GM12878 (cell line): ENCODE measurements at regions not wholly inside any gene's neighbourhood (a gene's known extent, or its start where the extent isn't known, plus 50 kb on each side); places are given as distances from the start of the nearest gene placed in this dataset.

Experiments
- EZH2 ChIP-seq: IDR thresholded peaks from 2 replicates; pipeline ENCODE4 v1.6.1; 2012; ENCODE audit warnings: low read depth, mild to moderate bottlenecking, control low read depth, inconsistent platforms, low read length, borderline replicate concordance; ENCODE audit not compliant: control insufficient read depth
- HDGF ChIP-seq: fragments of 450-650 bp; IDR thresholded peaks from 2 replicates; pipeline ENCODE4 v1.6.1; 2016; ENCODE audit warnings: antibody characterized with exemption
- JUND ChIP-seq: IDR thresholded peaks from 2 replicates; pipeline ENCODE4 v1.6.1; 2012; ENCODE audit warnings: low read depth, mild to moderate bottlenecking, low read length, improper control_type of control experiment, moderate library complexity
- MTA2 ChIP-seq: fragments of 450-650 bp; IDR thresholded peaks from 2 replicates; pipeline ENCODE4 v1.6.1; 2016; ENCODE audit warnings: low read depth, mild to moderate bottlenecking, moderate library complexity
- POLR2AphosphoS5 ChIP-seq: IDR thresholded peaks from 2 replicates; pipeline ENCODE4 v1.6.1; 2011; ENCODE audit warnings: mild to moderate bottlenecking, low read length, inconsistent platforms
- TAF1 ChIP-seq: IDR thresholded peaks from 2 replicates; pipeline ENCODE4 v1.6.1; 2011; ENCODE audit warnings: mild to moderate bottlenecking, low read depth, low read length, borderline replicate concordance
- TF ChIP-seq, protein P1 (sequence below), 3 experiments: IDR thresholded peaks in 2 of 3; conservative IDR thresholded peaks in 1 of 3; 2 replicates each; pipeline ENCODE4 v1.5.1; 2011; ENCODE audit warnings: low read depth in 3 of 3, low read length in 3 of 3, mild to moderate bottlenecking in 3 of 3, control low read depth in 2 of 3, moderate library complexity in 2 of 3, inconsistent platforms in 1 of 3, mixed read lengths in 1 of 3; ENCODE audit not compliant: control insufficient read depth in 2 of 3, insufficient read depth in 1 of 3; ENCODE audit errors: extremely low read depth in 1 of 3
- TF ChIP-seq, protein P2 (sequence below): IDR thresholded peaks from 2 replicates; pipeline ENCODE4 v1.6.1; 2012; ENCODE audit warnings: mild to moderate bottlenecking, low read depth, low read length
- TF ChIP-seq, protein P3 (sequence below): IDR thresholded peaks from 2 replicates; pipeline ENCODE4 v1.6.1; 2012; ENCODE audit warnings: low read depth, low read length, improper control_type of control experiment

DNA sequence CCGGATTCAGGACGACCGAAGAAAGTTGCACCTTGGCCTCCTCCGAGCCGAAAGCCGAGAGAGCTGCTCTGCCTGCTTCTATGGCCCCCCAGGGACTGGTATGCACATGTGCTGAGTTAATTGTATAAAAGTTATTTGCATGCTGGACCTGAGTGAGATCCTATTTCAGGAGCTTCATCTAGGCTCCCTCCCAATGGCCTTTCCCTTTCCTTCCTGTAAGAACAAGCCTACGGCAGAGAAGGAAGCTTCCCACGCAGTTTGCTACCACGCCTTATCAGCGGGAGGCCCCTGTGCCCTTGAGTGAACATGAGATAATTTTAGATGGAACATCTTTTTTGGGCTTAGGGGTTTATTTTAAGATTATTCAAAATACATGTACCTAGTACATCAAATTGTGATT lies 65.9 kb downstream of the RIN2 start:
- TF ChIP-seq, protein P1, sequence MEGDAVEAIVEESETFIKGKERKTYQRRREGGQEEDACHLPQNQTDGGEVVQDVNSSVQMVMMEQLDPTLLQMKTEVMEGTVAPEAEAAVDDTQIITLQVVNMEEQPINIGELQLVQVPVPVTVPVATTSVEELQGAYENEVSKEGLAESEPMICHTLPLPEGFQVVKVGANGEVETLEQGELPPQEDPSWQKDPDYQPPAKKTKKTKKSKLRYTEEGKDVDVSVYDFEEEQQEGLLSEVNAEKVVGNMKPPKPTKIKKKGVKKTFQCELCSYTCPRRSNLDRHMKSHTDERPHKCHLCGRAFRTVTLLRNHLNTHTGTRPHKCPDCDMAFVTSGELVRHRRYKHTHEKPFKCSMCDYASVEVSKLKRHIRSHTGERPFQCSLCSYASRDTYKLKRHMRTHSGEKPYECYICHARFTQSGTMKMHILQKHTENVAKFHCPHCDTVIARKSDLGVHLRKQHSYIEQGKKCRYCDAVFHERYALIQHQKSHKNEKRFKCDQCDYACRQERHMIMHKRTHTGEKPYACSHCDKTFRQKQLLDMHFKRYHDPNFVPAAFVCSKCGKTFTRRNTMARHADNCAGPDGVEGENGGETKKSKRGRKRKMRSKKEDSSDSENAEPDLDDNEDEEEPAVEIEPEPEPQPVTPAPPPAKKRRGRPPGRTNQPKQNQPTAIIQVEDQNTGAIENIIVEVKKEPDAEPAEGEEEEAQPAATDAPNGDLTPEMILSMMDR (IDR thresholded peaks at IDR 0.05 in 2 of 3, conservative IDR thresholded peaks at IDR 0.05 in 1 of 3; ENCODE audit: control insufficient read depth in 2 of 3, extremely low read depth in 1 of 3, insufficient read depth in 1 of 3, low read depth in 3 of 3, low read length in 3 of 3) = no peak
- TF ChIP-seq, protein P2, sequence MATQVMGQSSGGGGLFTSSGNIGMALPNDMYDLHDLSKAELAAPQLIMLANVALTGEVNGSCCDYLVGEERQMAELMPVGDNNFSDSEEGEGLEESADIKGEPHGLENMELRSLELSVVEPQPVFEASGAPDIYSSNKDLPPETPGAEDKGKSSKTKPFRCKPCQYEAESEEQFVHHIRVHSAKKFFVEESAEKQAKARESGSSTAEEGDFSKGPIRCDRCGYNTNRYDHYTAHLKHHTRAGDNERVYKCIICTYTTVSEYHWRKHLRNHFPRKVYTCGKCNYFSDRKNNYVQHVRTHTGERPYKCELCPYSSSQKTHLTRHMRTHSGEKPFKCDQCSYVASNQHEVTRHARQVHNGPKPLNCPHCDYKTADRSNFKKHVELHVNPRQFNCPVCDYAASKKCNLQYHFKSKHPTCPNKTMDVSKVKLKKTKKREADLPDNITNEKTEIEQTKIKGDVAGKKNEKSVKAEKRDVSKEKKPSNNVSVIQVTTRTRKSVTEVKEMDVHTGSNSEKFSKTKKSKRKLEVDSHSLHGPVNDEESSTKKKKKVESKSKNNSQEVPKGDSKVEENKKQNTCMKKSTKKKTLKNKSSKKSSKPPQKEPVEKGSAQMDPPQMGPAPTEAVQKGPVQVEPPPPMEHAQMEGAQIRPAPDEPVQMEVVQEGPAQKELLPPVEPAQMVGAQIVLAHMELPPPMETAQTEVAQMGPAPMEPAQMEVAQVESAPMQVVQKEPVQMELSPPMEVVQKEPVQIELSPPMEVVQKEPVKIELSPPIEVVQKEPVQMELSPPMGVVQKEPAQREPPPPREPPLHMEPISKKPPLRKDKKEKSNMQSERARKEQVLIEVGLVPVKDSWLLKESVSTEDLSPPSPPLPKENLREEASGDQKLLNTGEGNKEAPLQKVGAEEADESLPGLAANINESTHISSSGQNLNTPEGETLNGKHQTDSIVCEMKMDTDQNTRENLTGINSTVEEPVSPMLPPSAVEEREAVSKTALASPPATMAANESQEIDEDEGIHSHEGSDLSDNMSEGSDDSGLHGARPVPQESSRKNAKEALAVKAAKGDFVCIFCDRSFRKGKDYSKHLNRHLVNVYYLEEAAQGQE = no peak
- TF ChIP-seq MTA2 = no peak
- TF ChIP-seq EZH2 = no peak
- no peak for TF ChIP-seq TAF1
- TF ChIP-seq JUND = no peak
- TF ChIP-seq, protein P3, sequence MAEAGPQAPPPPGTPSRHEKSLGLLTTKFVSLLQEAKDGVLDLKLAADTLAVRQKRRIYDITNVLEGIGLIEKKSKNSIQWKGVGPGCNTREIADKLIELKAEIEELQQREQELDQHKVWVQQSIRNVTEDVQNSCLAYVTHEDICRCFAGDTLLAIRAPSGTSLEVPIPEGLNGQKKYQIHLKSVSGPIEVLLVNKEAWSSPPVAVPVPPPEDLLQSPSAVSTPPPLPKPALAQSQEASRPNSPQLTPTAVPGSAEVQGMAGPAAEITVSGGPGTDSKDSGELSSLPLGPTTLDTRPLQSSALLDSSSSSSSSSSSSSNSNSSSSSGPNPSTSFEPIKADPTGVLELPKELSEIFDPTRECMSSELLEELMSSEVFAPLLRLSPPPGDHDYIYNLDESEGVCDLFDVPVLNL = no peak
- no peak for TF ChIP-seq HDGF
- no peak for TF ChIP-seq POLR2AphosphoS5
